PC-3 (cell line): ENCODE measurements at regions not wholly inside any gene's neighbourhood (a gene's known extent, or its start where the extent isn't known, plus 50 kb on each side); places are given as distances from the start of the nearest gene placed in this dataset.

Experiments used
- EZH2 ChIP-seq: fragments of 300-600 bp; sonication (generic); IDR thresholded peaks from one replicate; pipeline ENCODE4 v1.6.1; 2017; ENCODE audit warnings: antibody characterized with exemption, mild to moderate bottlenecking, low read length; ENCODE audit not compliant: unreplicated experiment
- EZH2phosphoT487 ChIP-seq: fragments of 300-600 bp; sonication (generic); IDR thresholded peaks from 2 replicates; pipeline ENCODE4 v1.6.1; 2018; ENCODE audit warnings: mild to moderate bottlenecking, antibody characterized with exemption, low read length, borderline replicate concordance
- TF ChIP-seq, protein P1 (sequence below): fragments of 300-600 bp; sonication (generic); conservative IDR thresholded peaks from 2 replicates; pipeline ENCODE4 v1.5.1; 2017; ENCODE audit warnings: antibody characterized with exemption, low read depth, mild to moderate bottlenecking, low read length

DNA sequence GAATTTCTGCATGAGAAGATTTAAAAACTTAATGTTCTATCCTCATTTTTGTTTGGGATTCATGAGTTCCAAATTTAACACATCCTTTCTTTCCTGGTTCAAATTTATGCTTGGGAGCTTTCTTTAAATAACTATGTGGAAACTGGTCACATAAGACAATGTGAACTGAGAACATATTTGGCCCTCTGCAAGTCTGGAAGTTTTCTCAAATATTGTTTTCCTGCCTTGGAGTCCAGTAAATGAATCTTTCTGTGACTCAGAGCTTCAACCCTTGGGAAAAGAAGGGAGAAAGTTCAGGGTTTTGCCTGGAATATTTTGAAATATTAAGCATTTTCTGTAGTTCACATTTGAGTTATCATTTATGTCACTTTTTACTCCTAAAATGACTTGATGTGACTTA is 559.0 kb upstream of the NRP1 start:
- TF ChIP-seq, protein P1, sequence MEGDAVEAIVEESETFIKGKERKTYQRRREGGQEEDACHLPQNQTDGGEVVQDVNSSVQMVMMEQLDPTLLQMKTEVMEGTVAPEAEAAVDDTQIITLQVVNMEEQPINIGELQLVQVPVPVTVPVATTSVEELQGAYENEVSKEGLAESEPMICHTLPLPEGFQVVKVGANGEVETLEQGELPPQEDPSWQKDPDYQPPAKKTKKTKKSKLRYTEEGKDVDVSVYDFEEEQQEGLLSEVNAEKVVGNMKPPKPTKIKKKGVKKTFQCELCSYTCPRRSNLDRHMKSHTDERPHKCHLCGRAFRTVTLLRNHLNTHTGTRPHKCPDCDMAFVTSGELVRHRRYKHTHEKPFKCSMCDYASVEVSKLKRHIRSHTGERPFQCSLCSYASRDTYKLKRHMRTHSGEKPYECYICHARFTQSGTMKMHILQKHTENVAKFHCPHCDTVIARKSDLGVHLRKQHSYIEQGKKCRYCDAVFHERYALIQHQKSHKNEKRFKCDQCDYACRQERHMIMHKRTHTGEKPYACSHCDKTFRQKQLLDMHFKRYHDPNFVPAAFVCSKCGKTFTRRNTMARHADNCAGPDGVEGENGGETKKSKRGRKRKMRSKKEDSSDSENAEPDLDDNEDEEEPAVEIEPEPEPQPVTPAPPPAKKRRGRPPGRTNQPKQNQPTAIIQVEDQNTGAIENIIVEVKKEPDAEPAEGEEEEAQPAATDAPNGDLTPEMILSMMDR, result no peak
- TF ChIP-seq EZH2 (no peak), EZH2phosphoT487 (no peak)
